ENCODE measurements at regions not wholly inside any gene's neighbourhood (a gene's known extent, or its start where the extent isn't known, plus 50 kb on each side); places are given as distances from the start of the nearest gene placed in this dataset.

- TF ChIP-seq CTCF (IDR thresholded peaks at IDR 0.05) (no peak), POLR2A (IDR thresholded peaks at IDR 0.05) (no peak)
These were observed 122.4 kb upstream of the EXOC2 start for GRCh38 chr6:815348-815738.

Data from esophagus squamous epithelium (tissue), 4 donors.